Brain microvascular endothelial cell (primary cell): ENCODE measurements at regions not wholly inside any gene's neighbourhood (a gene's known extent, or its start where the extent isn't known, plus 50 kb on each side); places are given as distances from the start of the nearest gene placed in this dataset.
A peak's percentile ranks its signal among the peaks of the same experiment; 100 is the strongest.

Experiments used
- DNase-seq: peaks from one replicate; pipeline ENCODE4 v3.0.0-alpha.2; 2020
- H3K27ac ChIP-seq: fragments of 250-450 bp; sonication (Bioruptor Pico); 2 replicates; pipeline ENCODE4 v1.5.1; 2020; ENCODE audit warnings: mild to moderate bottlenecking, moderate library complexity
- H3K27me3 ChIP-seq: fragments of 250-450 bp; sonication (Bioruptor Pico); replicated peaks from 2 replicates; pipeline ENCODE4 v1.5.1; 2020; ENCODE audit warnings: mild to moderate bottlenecking
- H3K36me3 ChIP-seq: fragments of 250-450 bp; sonication (Bioruptor Pico); replicated peaks from 2 replicates; pipeline ENCODE4 v1.5.1; 2020; ENCODE audit warnings: mild to moderate bottlenecking
- H3K4me3 ChIP-seq: 2 replicates; pipeline ENCODE4 v1.5.1; 2011; ENCODE audit warnings: low read depth, mild to moderate bottlenecking, control low read depth, low read length, moderate library complexity
- in situ Hi-C: cut with HindIII; loops from 2 replicates; pipeline ENCODE4 v1.10.0; 2017; ENCODE audit warnings: low sequenced_read_pairs, low pct_ligation_motif_present
- TF ChIP-seq, protein P1 (sequence below): IDR thresholded peaks from 2 replicates; pipeline ENCODE4 v1.5.1; 2011; ENCODE audit warnings: low read depth, mild to moderate bottlenecking, moderate library complexity, low read length, control low read depth, inconsistent platforms; ENCODE audit errors: missing control alignments

DNA sequence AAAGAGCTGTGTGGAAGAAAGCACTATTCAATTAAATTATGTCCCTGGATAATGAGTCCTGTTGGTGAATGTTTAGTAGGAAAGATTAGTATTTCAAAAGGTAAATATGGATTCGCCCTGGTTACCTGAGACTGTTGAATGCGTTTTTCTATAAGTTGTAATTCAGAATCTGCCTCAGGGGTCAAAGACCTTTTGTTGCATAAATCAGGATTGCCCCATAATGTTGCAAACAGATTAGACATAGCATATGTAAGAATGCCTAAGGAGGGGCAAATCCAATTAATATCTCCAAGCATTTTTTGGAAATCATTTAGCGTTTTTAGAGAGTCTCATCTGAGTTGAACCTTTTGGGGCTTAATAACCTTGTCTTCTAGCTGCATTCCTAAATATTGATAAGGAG is 70.1 kb upstream of the ARL4D start:
- H3K27ac ChIP-seq = no peak overlapping the region
- H3K4me3 ChIP-seq = no peak overlapping the region
- in situ Hi-C loops = no loop called here
- TF ChIP-seq, protein P1, sequence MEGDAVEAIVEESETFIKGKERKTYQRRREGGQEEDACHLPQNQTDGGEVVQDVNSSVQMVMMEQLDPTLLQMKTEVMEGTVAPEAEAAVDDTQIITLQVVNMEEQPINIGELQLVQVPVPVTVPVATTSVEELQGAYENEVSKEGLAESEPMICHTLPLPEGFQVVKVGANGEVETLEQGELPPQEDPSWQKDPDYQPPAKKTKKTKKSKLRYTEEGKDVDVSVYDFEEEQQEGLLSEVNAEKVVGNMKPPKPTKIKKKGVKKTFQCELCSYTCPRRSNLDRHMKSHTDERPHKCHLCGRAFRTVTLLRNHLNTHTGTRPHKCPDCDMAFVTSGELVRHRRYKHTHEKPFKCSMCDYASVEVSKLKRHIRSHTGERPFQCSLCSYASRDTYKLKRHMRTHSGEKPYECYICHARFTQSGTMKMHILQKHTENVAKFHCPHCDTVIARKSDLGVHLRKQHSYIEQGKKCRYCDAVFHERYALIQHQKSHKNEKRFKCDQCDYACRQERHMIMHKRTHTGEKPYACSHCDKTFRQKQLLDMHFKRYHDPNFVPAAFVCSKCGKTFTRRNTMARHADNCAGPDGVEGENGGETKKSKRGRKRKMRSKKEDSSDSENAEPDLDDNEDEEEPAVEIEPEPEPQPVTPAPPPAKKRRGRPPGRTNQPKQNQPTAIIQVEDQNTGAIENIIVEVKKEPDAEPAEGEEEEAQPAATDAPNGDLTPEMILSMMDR = no peak
- H3K27me3 ChIP-seq = no peaks in the 10 kb centered on the region
- no peaks in the 10 kb centered on the region for H3K36me3 ChIP-seq
- no peak for DNase-seq

DNA sequence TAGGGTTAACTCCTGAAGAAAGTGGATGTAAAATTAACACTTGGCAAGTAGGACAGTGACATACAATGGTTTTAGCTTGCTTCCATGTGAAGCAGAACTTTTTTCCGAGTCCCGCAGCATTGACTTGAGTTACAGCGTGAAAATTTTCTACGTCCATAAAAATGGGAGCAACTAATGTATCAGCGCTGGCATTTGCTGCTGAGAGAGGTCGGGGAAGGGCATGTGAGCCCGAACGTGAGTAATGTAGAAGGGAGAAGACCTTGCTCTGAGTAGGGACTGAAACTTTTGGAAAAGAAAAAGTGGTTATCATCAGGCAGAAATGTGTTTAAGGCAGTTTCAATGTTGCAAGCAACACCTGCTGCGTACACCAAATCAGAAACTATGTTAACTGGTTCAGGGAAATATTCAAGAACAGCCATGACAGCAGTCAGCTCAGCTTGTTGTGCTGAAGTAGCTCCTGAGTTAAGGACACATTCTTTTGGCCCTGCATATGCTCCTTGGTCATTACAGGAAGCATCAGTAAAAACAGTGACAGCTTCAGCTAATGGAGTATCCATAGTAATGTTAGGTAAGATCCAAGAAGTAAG is 70.9 kb upstream of the ARL4D start:
- TF ChIP-seq, protein P1 = no peak
- in situ Hi-C loops = no loop called here
- no peak overlapping the region for H3K27ac ChIP-seq
- no peak overlapping the region for H3K4me3 ChIP-seq
- H3K36me3 ChIP-seq = no peaks in the 10 kb centered on the region
- no peak for DNase-seq
- no peaks in the 10 kb centered on the region for H3K27me3 ChIP-seq

DNA sequence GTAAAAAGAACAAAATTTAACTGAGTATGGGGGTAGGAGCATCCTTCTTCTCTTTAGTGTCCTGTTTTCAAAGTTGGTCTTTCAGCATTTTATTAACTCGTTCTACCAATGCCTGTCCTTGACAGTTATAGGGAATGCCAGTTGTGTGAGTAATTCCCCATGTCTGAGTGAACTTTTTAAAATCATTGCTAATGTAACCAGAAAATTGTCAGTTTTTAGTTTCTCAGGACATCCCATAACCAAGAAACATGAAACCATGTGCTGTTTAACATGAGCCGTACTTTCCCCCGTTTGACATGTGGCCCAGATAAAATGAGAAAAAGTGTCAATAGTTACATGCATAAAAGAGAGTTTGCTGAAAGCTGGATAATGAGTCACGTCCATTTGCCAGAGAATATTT is 71.4 kb upstream of the ARL4D start:
- Histone ChIP-seq H3K27me3 (no peaks in the 10 kb centered on the region), H3K4me3 (no peak overlapping the region), H3K36me3 (no peaks in the 10 kb centered on the region), H3K27ac (no peak overlapping the region)
- in situ Hi-C loops = no loop called here
- no peak for DNase-seq
- TF ChIP-seq, protein P1 = no peak

DNA sequence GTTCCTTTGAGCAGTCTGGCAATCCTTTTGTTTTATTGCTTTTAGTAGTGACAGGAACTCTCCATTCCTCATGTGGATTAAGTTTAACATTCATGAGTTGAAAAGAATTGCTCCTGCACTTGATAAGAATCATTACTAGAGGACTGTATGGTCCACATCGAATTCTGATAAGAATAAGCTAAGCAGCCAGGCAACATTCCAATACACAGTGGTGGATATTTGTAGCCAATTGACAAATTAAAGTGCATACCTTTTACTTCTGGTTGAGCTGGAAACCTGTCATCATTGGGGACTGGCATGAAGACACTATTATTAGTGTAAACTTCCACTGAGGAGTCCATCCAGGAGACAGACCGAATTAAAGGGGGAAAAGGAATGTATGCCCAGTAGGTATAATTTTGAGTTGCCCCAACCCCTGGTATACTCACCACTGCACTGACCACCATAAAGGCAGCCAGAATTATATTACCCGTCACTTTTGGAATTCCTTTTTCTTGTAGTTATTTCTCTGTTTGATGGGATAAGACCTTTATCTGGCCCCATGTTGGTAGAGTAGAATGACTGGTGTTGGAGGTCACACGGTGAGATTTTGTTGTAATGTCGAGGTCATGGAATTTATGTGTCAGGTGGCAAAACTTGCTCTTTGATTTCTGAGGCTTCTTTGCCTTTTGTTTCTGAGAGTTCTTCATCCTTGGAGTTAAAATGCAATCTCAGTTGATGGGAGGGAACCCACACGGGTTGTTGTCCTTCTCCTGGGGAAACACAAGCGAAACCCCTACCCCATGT is 72.1 kb upstream of the ARL4D start:
- Histone ChIP-seq H3K4me3 (no peak overlapping the region), H3K36me3 (no peaks in the 10 kb centered on the region), H3K27ac (no peak overlapping the region), H3K27me3 (no peaks in the 10 kb centered on the region)
- TF ChIP-seq, protein P1 = no peak
- DNase-seq = no peak
- in situ Hi-C loops = no loop called here

DNA sequence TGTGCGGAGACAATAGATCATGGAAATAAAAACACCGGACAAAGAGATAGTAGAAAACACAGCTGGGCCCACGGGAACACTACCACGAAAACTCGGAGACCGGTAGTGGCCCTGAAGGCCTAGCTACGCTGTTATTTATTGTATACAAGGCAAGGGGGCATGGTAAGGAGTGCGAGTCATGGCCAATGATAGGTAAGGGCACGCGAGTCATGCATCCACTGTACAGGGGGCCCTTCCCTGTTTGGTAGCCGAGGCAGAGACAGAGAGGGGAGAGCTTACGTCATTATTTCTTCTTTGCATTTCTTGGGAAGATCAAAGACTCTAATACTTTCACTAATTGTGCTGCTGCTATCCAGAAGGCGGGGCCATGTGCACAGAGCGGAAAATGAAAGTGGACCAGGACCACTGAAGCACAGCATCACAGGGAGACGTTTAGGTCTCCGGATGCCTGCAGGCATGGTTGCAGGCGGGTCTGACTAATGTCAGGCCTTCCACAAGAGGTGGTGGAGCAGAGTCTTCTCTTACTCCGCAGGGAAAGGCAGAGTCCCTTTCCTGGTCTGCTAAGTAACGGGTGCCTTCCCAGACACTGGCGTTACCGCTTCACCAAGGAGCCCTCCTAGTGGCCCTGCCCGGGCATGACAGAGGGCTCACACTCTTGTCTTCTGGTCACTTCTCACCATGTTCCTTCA is 74.4 kb upstream of the ARL4D start:
- TF ChIP-seq, protein P1 = peak; percentile 42
- H3K27ac ChIP-seq = no peak overlapping the region
- in situ Hi-C loops = no loop called here
- H3K36me3 ChIP-seq = no peaks in the 10 kb centered on the region
- no peak overlapping the region for H3K4me3 ChIP-seq
- no peak for DNase-seq
- H3K27me3 ChIP-seq = no peaks in the 10 kb centered on the region
